ENCODE measurements at regions not wholly inside any gene's neighbourhood (a gene's known extent, or its start where the extent isn't known, plus 50 kb on each side); places are given as distances from the start of the nearest gene placed in this dataset.
"Not testable (repeated sequence)": the region's sequence is repeated elsewhere in the genome, so short reads cannot be mapped to it uniquely, and the experiment has no call there.

GRCh38 chr5:2376486-2376885 lies 375.0 kb downstream of the IRX2 start:
- FAIRE-seq, result no peak

- FAIRE-seq, result no peak
Measured at GRCh38 chr5:2375757-2376250, 375.7 kb downstream of the IRX2 start.

- no peak for FAIRE-seq
Measured at GRCh38 chr5:2375291-2375690, 376.2 kb downstream of the IRX2 start.

DNA sequence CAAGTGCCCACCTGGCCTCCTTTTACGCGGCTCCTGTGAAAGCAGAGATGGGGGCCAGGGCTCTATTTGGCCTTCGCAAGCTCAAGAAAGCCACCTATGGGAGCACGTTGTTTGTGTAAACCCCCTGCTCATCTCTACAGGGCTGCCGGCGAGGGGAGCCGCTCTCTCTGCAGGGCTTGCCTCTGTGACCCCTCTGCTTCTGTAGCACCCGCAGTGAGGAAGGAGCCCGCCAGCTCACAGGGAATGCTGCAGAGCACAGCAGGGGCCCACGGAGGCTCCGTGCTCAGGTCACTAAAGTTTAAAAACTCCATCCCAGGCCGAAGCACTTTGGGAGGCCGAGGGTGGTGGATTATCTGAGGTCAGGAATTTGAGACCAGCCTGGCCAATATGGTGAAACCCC lies 376.8 kb downstream of the IRX2 start:
- FAIRE-seq, result no peak

DNA sequence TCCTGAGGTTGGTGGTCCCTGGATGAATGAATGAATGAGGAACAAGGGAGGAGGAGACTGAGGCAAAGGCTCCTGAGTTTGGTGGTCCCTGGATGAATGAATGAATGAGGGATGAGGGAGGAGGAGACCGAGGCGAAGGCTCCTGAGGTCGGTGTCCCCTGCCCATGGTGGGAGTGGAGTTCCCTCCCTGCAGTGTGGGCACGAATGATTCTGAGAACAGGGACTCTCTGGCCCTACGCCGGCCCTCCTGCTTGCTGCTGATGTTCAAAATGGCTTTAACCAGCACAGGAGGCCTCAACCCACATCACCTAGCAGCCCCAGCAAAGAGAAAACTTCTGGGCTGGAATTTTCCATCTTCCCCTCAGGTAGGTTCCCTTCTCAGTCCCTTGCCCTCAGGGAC lies 377.8 kb downstream of the IRX2 start:
- FAIRE-seq, result no peak

- no peak for FAIRE-seq
Measured at GRCh38 chr5:2371419-2371710, 380.1 kb downstream of the IRX2 start.

GRCh38 chr5:2370626-2371418 lies 380.7 kb downstream of the IRX2 start:
- no peak for FAIRE-seq

GRCh38 chr5:2369178-2369577 lies 382.3 kb downstream of the IRX2 start:
- FAIRE-seq, result no peak

DNA sequence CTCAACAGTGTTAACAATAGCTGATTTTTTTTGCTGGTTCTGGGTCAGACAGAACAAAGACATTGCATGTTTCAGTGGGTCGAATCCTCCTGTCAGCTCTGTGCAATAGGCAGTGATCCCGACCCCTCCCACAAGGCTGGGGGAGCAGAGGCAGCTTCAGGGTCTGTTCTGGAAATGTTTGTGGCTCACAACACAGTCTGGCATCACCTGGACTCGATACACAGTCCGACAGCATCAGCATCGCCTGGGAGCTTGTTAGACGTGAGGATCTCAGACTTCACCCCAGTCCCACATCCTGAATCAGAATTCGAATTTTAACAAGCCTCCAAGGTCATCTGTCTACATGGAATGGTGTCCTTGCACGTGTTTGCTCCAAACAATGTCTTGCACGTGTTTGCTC lies 384.7 kb downstream of the IRX2 start:
- no peak for FAIRE-seq

GRCh38 chr5:2357309-2357708 lies 394.2 kb downstream of the IRX2 start:
- FAIRE-seq, result no peak

GRCh38 chr5:2355859-2356258 lies 395.6 kb downstream of the IRX2 start:
- FAIRE-seq, result no peak

- FAIRE-seq, result no peak
Measured at GRCh38 chr5:2353871-2354440, 397.5 kb downstream of the IRX2 start.

DNA sequence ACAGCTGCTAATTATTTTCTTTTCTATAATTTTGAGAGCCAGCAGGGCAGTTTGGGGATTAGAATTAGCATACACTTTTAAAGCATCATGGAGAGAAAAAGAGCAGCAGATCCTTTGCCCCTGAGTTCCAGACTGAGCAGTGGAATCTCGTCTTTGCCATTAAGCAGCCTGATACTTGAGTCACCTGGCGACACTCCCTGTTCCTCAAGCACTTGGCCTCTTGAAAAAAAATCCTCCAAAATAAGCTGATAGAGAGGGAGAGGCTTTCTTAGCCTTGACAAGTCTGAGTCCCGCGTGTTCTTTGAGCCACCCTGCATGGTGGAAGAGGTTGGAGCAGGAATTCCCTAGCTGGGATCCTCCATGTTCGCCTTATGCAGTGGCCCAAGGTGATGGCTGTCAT lies 398.3 kb downstream of the IRX2 start:
- no peak for FAIRE-seq

GRCh38 chr5:2352101-2352861 lies 399.2 kb downstream of the IRX2 start:
- no peak for FAIRE-seq

- FAIRE-seq, result not testable (repeated sequence)
Measured at GRCh38 chr5:2349768-2350167, 401.7 kb downstream of the IRX2 start.

- no peak for FAIRE-seq
Measured at GRCh38 chr5:2338686-2339085, 412.8 kb downstream of the IRX2 start.

GRCh38 chr5:2335733-2336515 lies 415.6 kb downstream of the IRX2 start:
- FAIRE-seq, result no peak

- no peak for FAIRE-seq
Measured at GRCh38 chr5:2335125-2335732, 416.2 kb downstream of the IRX2 start.

DNA sequence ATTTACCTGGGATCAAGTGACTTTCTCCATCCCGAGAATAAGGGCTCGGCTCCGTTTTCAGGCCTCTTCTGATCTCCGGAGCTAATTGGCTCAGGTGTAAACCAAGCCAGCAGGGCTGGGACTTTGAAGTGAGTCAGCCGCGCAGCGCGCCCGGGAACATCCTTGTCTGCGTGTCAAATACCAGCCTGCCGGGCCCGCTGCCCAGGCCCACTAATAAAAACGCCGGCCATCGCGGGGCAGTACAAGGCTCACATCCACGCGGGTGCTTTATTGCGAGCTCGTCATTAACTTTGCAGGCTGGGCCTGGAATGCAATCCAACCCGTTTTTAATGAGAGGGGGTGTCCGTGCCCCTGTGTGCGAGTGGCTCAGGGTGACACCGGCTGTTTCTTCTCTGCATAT lies 416.8 kb downstream of the IRX2 start:
- no peak for FAIRE-seq

- FAIRE-seq, result no peak
Measured at GRCh38 chr5:2333291-2333690, 418.2 kb downstream of the IRX2 start.

DNA sequence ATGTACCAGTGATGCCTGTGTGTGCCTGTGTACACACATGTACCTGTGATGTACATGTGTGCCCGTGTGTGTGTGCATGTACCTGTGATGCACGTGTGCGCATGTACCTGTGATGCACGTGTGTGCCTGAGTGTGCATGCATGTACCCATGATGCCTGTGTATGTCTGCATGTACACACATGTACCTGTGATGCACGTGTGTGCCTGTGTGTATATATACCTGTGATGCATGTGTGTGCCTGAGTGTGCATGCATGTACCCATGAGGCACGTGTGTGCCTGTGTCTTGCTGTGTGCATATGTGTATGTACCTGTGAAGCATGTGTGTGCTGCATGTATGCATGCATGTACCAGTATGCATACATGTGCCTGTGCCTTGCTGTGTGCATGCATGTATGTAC lies 419.0 kb downstream of the IRX2 start:
- FAIRE-seq, result no peak

- no peak for FAIRE-seq
Measured at GRCh38 chr5:2330325-2331130, 420.9 kb downstream of the IRX2 start.
